ENCODE measurements at regions not wholly inside any gene's neighbourhood (a gene's known extent, or its start where the extent isn't known, plus 50 kb on each side); places are given as distances from the start of the nearest gene placed in this dataset.
"Not testable (repeated sequence)": the region's sequence is repeated elsewhere in the genome, so short reads cannot be mapped to it uniquely, and the experiment has no call there.

DNA sequence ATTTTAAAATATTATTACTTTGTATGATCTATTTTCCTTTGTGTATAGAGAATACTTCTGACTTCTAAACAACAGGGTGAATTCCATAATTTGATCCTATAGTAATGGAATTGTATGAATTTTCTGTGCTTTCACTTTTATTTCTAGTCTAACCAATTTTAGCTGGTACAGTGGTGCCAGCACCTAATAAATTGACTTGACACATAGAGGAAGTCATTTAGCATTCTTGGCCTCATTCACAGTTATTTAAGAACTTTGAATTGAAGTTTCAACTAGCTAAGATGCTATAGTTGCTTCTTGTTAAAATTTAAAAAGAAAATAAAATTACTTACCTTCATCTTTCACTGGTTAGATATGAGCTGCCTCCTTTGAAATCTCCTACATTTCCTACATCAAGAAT lies 220.4 kb downstream of the CPS1 start:
- H3K4me1 ChIP-seq (ENCODE audit: control insufficient read depth, extremely low read depth, insufficient read depth, low read length): no peaks in the 10 kb centered on the region

DNA sequence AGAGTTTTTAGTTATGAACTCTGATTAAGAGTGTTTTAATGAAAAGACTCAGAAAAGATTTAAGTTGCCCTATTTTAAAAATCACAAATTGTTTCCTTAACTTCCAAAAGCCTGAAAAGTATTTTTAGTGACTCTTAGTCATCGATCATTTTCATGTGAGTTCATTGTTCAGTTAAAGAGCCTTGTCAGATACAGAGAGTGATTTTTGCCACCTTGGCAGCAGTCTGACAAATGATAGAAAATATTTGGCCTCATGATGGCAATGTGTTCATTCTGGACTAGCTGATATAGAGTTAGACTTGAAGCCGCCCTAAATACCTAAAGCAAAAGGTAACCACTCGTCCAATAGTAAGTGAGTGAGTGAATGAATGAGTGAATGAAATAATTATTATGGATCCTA lies 225.8 kb downstream of the CPS1 start:
- Histone ChIP-seq H3K4me2 (ENCODE audit: control insufficient read depth, extremely low read depth, insufficient read depth, low read depth, low read length) (no peak overlapping the region), H3K9me1 (ENCODE audit: control insufficient read depth, extremely low read depth, insufficient read depth, low read length) (no peaks in the 10 kb centered on the region), H4K20me1 (ENCODE audit: control insufficient read depth, extremely low read depth, insufficient read depth, low read length) (no peaks in the 10 kb centered on the region), H3K27ac (ENCODE audit: control insufficient read depth, insufficient read depth, low read length) (no peak overlapping the region), H3K27me3 (ENCODE audit: control insufficient read depth, extremely low read depth, insufficient read depth, low read length) (no peaks in the 10 kb centered on the region), H2AFZ (ENCODE audit: control insufficient read depth, low read length) (no peak overlapping the region), H3K36me3 (ENCODE audit: control insufficient read depth in 2 of 2, extremely low read depth in 1 of 2, insufficient read depth in 2 of 2, low read length in 2 of 2) (no peaks in the 10 kb centered on the region), H3K79me2 (ENCODE audit: control insufficient read depth, insufficient read depth, low read length) (no peaks in the 10 kb centered on the region), H3K9me3 (ENCODE audit: control insufficient read depth, low read depth, low read length) (no peaks in the 10 kb centered on the region), H3K4me3 (ENCODE audit: control insufficient read depth in 2 of 3, extremely low read depth in 1 of 3, insufficient read depth in 2 of 3, low read depth in 1 of 3, low read length in 3 of 3) (no peak overlapping the region), H3K4me1 (ENCODE audit: control insufficient read depth, extremely low read depth, insufficient read depth, low read length) (no peaks in the 10 kb centered on the region), H3K9ac (ENCODE audit: control insufficient read depth, extremely low read depth, insufficient read depth, low read length) (no peak overlapping the region)
- DNase-seq (ENCODE audit: low read depth, low spot score) (no peak), FAIRE-seq (no peak)
- dilution Hi-C loops (cut with MboI; ENCODE audit: extremely low pct_ligation_motif_present, low sequenced_read_pairs): no loop called here
- TF ChIP-seq EZH2 (IDR thresholded peaks at IDR 0.05; ENCODE audit: low read length): no peak
- TF ChIP-seq, protein P1, sequence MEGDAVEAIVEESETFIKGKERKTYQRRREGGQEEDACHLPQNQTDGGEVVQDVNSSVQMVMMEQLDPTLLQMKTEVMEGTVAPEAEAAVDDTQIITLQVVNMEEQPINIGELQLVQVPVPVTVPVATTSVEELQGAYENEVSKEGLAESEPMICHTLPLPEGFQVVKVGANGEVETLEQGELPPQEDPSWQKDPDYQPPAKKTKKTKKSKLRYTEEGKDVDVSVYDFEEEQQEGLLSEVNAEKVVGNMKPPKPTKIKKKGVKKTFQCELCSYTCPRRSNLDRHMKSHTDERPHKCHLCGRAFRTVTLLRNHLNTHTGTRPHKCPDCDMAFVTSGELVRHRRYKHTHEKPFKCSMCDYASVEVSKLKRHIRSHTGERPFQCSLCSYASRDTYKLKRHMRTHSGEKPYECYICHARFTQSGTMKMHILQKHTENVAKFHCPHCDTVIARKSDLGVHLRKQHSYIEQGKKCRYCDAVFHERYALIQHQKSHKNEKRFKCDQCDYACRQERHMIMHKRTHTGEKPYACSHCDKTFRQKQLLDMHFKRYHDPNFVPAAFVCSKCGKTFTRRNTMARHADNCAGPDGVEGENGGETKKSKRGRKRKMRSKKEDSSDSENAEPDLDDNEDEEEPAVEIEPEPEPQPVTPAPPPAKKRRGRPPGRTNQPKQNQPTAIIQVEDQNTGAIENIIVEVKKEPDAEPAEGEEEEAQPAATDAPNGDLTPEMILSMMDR (optimal IDR thresholded peaks at IDR 0.05 in 1 of 3, IDR thresholded peaks at IDR 0.05 in 1 of 3, conservative IDR thresholded peaks at IDR 0.05 in 1 of 3; ENCODE audit: extremely low read depth in 1 of 3, insufficient read depth in 2 of 3, low read length in 3 of 3): no peak

More for the DNA sequence above, 220.4 kb downstream of the CPS1 start:
- FAIRE-seq (no peak), DNase-seq (ENCODE audit: low read depth, low spot score) (no peak)
- Histone ChIP-seq H3K36me3 (ENCODE audit: control insufficient read depth in 2 of 2, extremely low read depth in 1 of 2, insufficient read depth in 2 of 2, low read length in 2 of 2) (no peaks in the 10 kb centered on the region), H3K9me3 (ENCODE audit: control insufficient read depth, low read depth, low read length) (no peaks in the 10 kb centered on the region), H3K4me2 (ENCODE audit: control insufficient read depth, extremely low read depth, insufficient read depth, low read depth, low read length) (no peak overlapping the region), H3K9ac (ENCODE audit: control insufficient read depth, extremely low read depth, insufficient read depth, low read length) (no peak overlapping the region), H3K9me1 (ENCODE audit: control insufficient read depth, extremely low read depth, insufficient read depth, low read length) (no peaks in the 10 kb centered on the region), H2AFZ (ENCODE audit: control insufficient read depth, low read length) (no peak overlapping the region), H3K27me3 (ENCODE audit: control insufficient read depth, extremely low read depth, insufficient read depth, low read length) (no peaks in the 10 kb centered on the region), H3K79me2 (ENCODE audit: control insufficient read depth, insufficient read depth, low read length) (no peaks in the 10 kb centered on the region), H4K20me1 (ENCODE audit: control insufficient read depth, extremely low read depth, insufficient read depth, low read length) (no peaks in the 10 kb centered on the region), H3K27ac (ENCODE audit: control insufficient read depth, insufficient read depth, low read length) (no peak overlapping the region), H3K4me3 (ENCODE audit: control insufficient read depth in 2 of 3, extremely low read depth in 1 of 3, insufficient read depth in 2 of 3, low read depth in 1 of 3, low read length in 3 of 3) (no peak overlapping the region)
- TF ChIP-seq, protein P1 (optimal IDR thresholded peaks at IDR 0.05 in 1 of 3, IDR thresholded peaks at IDR 0.05 in 1 of 3, conservative IDR thresholded peaks at IDR 0.05 in 1 of 3; ENCODE audit: extremely low read depth in 1 of 3, insufficient read depth in 2 of 3, low read length in 3 of 3): no peak
- no peak for TF ChIP-seq EZH2 (IDR thresholded peaks at IDR 0.05; ENCODE audit: low read length)
- dilution Hi-C loops (cut with MboI; ENCODE audit: extremely low pct_ligation_motif_present, low sequenced_read_pairs): no loop called here

DNA sequence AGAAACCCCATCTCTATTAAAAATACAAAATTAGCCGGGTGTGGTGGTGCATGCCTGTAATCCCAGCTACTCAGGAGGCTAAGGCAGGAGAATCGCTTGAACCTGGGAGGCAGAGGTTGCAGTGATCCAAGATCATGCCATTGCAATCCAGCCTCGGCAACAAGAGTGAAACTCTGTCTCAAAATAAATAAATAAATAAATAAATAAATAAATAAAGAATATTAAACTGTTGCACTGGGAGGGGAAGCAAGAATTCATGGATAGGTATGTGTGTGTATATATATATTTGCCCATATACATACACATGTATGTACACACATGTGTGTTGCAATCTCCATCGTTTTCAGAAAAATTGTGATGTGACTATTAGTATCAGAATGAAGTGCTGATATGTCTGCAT lies 231.4 kb downstream of the CPS1 start:
- dilution Hi-C loops (cut with MboI; ENCODE audit: extremely low pct_ligation_motif_present, low sequenced_read_pairs); H3K4me1 ChIP-seq (ENCODE audit: control insufficient read depth, extremely low read depth, insufficient read depth, low read length); H3K9ac ChIP-seq (ENCODE audit: control insufficient read depth, extremely low read depth, insufficient read depth, low read length); FAIRE-seq; H3K9me3 ChIP-seq (ENCODE audit: control insufficient read depth, low read depth, low read length); H3K27ac ChIP-seq (ENCODE audit: control insufficient read depth, insufficient read depth, low read length); H2AFZ ChIP-seq (ENCODE audit: control insufficient read depth, low read length); H3K79me2 ChIP-seq (ENCODE audit: control insufficient read depth, insufficient read depth, low read length); H3K4me2 ChIP-seq (ENCODE audit: control insufficient read depth, extremely low read depth, insufficient read depth, low read depth, low read length); H4K20me1 ChIP-seq (ENCODE audit: control insufficient read depth, extremely low read depth, insufficient read depth, low read length); H3K27me3 ChIP-seq (ENCODE audit: control insufficient read depth, extremely low read depth, insufficient read depth, low read length); H3K36me3 ChIP-seq (ENCODE audit: control insufficient read depth in 2 of 2, extremely low read depth in 1 of 2, insufficient read depth in 2 of 2, low read length in 2 of 2); H3K9me1 ChIP-seq (ENCODE audit: control insufficient read depth, extremely low read depth, insufficient read depth, low read length); H3K4me3 ChIP-seq (ENCODE audit: control insufficient read depth in 2 of 3, extremely low read depth in 1 of 3, insufficient read depth in 2 of 3, low read depth in 1 of 3, low read length in 3 of 3); DNase-seq (ENCODE audit: low read depth, low spot score): not testable (repeated sequence)

Data from keratinocyte (primary cell).